HUES6 (cell line): ENCODE measurements at regions not wholly inside any gene's neighbourhood (a gene's known extent, or its start where the extent isn't known, plus 50 kb on each side); places are given as distances from the start of the nearest gene placed in this dataset.

Source experiments
- H3K27ac ChIP-seq: 2 replicates; pipeline ENCODE4 v1.7.0; 2013; ENCODE audit warnings: low read depth, mild to moderate bottlenecking, low read length, inconsistent platforms
- H3K27me3 ChIP-seq: 2 replicates; pipeline ENCODE4 v1.6.1; 2013; ENCODE audit warnings: low read length; ENCODE audit not compliant: control insufficient read depth, insufficient read depth
- H3K36me3 ChIP-seq: 2 replicates; pipeline ENCODE4 v1.6.1; 2013; ENCODE audit warnings: low read length; ENCODE audit not compliant: control insufficient read depth, insufficient read depth
- H3K4me1 ChIP-seq: 2 replicates; pipeline ENCODE4 v1.6.1; 2013; ENCODE audit warnings: low read length; ENCODE audit not compliant: control insufficient read depth, insufficient read depth
- H3K4me3 ChIP-seq: 2 replicates; pipeline ENCODE4 v1.5.1; 2013; ENCODE audit warnings: low read depth, low read length
- H3K9ac ChIP-seq: one replicate; pipeline ENCODE4 v1.6.1; 2013; ENCODE audit warnings: mild to moderate bottlenecking, low read length
- H3K9me3 ChIP-seq: 2 replicates; pipeline ENCODE4 v1.6.1; 2013; ENCODE audit warnings: low read depth, low read length; ENCODE audit not compliant: control insufficient read depth, insufficient read depth

DNA sequence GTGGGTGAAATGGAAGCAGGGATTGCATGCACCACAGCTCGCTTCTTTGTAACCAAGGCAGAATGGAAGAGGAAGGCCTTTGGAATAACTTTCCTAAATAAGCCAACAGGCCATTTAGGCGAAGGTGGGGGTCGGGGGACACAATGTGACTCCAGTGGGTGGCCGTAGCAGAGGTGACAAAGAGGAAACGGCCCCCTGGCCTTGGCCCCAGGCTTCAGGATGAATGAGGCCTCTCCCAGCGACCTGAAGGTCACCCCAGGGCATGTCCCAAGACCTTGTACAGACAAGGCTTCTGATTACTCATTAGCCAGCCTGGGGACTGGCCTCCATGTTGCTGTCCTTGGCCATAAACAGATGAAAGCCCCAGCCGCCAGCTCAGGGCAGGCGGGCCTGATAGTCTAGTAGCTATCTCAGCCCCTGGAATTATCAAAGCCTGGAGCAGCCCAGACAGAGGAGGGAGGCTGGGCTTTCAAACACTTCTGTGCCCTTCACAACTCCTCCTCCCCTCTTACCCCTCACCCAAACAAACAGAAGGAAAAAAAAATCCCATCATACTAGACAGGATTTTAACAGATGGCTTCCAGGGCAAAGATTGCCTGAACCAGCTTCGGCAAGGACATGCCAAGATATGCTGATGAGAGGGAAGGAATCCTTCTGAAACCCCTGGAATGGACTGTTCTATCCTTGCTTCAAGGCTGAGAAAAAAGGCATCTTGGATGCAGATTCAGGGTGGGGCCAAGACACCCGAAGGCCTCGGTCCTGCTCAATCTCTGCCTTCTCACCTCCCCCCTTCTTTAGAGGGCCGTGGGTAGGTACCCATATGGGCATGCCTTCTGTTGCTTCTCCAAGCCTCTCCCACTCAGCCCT lies 142.3 kb upstream of the PARP11 start:
- H3K36me3 ChIP-seq, result 0 out of 2 replicates have a peak, but pooled peaks cover 3% of the 10 kb centered on the region
- H3K27ac ChIP-seq, result peak overlapping the region; percentile 16; the same call in 1 of the 2 replicates
- no peaks in the 10 kb centered on the region for H3K9me3 ChIP-seq
- peaks cover 23% of the 10 kb centered on the region for H3K4me1 ChIP-seq
- H3K27me3 ChIP-seq, result peaks cover 3% of the 10 kb centered on the region; the same call in 1 of the 2 replicates
- no peak overlapping the region for H3K4me3 ChIP-seq
- no peak overlapping the region for H3K9ac ChIP-seq

DNA sequence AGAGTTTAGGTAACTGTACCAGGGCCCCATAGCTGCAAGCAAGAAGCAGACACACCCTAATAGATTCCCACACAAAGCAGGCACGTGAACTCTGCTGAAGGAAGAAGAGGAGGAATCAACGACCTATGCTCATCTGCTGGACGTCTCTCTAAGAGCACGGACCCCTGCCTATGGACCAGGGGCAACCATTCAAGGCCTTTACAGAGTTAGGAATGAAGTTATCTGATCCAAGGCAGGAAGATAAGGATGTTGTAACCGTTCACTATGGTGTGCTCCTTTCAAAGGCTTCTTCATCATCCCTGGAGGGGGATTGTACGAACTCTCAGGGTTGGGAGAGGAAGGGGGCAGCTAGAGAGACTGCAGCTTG lies 141.6 kb upstream of the PARP11 start:
- Histone ChIP-seq H3K4me1 (peaks cover 23% of the 10 kb centered on the region), H3K9me3 (no peaks in the 10 kb centered on the region), H3K27ac (peak overlapping the region; percentile 16; the same call in 1 of the 2 replicates), H3K27me3 (peaks cover 3% of the 10 kb centered on the region; the same call in 1 of the 2 replicates), H3K9ac (no peak overlapping the region), H3K4me3 (no peak overlapping the region), H3K36me3 (0 out of 2 replicates have a peak, but pooled peaks cover 3% of the 10 kb centered on the region)

DNA sequence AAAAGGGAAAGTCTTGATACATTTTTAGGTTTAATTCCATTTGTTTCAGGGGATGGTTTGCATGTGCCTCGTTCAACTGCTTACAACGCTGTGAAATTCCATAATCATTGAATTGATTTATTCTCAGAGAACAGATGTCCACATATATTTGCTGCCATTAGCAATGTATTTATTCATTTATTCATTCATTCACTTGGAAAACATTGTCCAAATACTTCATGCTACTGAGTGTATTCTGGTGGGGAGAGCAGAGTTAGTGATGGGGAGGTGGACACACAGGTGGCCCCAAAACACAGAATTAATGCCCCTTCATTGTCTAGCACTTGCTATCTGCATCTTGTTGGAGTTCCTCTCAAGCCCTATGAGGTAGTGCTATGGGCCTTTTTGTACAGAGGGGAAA lies 141.2 kb upstream of the PARP11 start:
- Histone ChIP-seq H3K4me3 (no peak overlapping the region), H3K4me1 (peaks cover 23% of the 10 kb centered on the region), H3K9me3 (no peaks in the 10 kb centered on the region), H3K9ac (no peak overlapping the region), H3K27me3 (peaks cover 3% of the 10 kb centered on the region; the same call in 1 of the 2 replicates), H3K36me3 (0 out of 2 replicates have a peak, but pooled peaks cover 3% of the 10 kb centered on the region), H3K27ac (no peak overlapping the region)

DNA sequence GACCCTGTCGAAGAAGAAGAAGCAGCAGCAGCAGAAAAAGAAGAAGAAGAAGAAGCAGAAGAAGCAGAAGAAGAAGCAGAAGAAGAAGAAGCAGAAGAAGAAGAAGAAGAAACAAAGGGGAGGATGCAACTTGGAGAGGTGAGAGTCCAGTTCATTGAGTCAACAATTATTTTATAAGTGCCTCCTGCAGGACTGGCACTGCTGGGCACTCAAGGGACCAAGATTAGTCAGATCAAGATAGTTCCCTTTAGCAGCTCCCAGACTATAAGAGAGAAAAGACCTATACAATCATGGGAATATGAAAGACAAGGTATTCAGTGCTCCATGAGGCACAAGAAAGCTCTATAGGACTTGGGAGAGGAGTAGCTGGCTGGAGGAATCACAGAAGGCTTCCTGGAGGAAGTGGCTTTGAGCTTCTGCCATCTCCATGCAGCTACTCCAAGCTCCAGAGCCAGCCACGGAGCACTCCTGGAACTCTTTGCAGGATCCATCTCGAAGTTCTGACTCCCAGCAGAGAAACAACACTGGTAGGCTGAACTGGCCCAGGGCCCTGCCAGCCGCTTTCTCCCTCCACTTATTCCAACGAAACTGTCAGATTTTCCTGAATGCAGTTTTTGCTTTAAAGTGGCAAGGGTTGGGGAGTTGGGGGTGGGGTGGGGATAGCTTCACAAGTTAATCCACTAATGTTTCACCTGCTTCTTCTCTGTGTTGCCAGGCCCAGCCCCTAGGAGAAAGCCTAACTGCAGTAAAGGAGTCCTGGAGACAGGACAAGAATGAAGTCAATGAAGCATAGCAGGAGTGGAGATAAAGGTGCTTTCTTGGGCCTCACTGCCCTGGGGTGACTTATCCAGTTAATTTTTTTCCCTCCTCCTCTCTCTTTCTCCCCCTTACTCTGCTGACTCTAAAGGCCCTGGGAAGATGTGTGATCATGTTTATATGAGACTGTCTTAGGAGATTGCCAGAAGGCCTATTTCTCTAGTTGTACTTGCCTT lies 140.1 kb upstream of the PARP11 start:
- Histone ChIP-seq H3K9me3 (no peaks in the 10 kb centered on the region), H3K9ac (no peak overlapping the region), H3K27ac (no peak overlapping the region), H3K27me3 (peaks cover 3% of the 10 kb centered on the region; the same call in 1 of the 2 replicates), H3K4me1 (peaks cover 21% of the 10 kb centered on the region), H3K4me3 (no peak overlapping the region), H3K36me3 (0 out of 2 replicates have a peak, but pooled peaks cover 3% of the 10 kb centered on the region)

DNA sequence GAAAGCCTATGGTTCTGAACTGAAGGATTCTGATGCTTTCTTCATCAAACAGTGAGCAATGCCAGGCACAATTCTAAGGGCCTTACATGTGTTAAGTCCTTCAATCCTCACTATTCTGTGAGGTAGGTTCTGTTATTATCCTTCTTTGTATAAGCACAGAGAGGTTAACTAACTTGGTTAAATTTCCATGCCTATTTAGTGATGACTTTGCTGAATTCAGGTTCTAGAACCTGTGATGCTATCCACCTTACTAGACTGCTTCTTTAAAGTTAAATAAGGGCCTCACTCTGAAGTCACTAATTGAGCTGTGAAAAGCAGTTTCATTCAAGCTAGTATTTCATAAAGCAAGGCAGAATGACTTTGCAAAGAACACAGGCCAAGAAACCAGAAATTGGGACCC lies 138.9 kb upstream of the PARP11 start:
- H3K36me3 ChIP-seq, result no peaks in the 10 kb centered on the region
- H3K27me3 ChIP-seq, result no peaks in the 10 kb centered on the region
- H3K4me1 ChIP-seq, result peaks cover 17% of the 10 kb centered on the region; the same call in 1 of the 2 replicates
- H3K9me3 ChIP-seq, result no peaks in the 10 kb centered on the region
- H3K9ac ChIP-seq, result no peak overlapping the region
- H3K4me3 ChIP-seq, result no peak overlapping the region
- no peak overlapping the region for H3K27ac ChIP-seq

DNA sequence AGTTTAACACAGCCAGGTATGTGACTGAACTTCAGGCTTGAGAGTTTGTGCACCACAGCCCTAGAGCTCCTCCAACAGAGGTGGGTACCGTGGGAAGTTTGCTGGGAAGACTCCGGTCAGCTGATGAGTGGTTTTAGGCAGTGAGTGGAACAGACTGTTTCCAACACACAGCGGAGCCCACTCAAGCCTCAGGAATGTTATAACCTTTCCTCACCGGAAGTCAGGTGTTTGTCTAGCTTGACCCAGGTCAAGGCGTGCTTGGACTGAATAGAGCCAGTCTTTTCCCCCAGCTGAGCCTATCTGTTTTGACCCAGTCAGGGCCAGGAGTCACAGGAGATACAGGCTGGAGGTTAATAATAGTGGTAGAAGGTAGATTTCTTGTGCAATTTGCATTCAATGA lies 138.4 kb upstream of the PARP11 start:
- Histone ChIP-seq H3K4me1 (peaks cover 18% of the 10 kb centered on the region; the same call in 1 of the 2 replicates), H3K27ac (no peak overlapping the region), H3K9me3 (no peaks in the 10 kb centered on the region), H3K27me3 (no peaks in the 10 kb centered on the region), H3K9ac (no peak overlapping the region), H3K4me3 (no peak overlapping the region), H3K36me3 (no peaks in the 10 kb centered on the region)

DNA sequence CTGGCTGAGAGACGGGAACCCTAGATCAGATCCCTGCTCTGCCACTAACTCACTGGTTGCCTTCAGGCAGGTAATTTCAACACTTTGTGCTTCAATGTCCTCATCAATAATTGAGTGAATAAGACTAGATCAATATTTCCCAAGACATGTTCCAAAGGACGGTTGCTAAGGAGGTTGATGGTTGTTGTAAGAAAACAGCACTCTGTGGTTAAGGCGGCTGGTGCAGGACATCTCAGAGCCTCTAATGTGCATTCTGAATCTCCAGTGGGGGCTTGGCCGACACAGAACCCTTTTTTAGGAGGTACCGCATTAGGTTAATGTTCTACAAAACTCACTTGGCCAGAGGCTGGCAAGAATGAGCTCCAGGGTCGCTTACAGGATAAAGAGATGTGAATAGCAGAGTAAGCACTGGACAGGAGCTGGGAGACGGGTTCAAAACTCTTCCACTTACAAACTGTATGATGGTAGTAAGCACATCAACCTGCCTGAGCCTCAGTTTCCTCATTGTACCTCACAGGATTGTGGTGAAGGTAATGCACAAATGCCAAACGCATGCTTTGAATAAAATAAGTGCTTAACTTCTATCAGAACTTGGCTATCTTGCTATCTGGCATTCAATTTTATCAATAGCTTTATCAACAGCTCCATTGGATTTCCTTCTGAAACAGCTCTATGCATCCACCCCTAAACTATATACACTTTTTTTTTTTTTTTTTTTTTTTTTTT lies 136.9 kb upstream of the PARP11 start:
- no peak overlapping the region for H3K27ac ChIP-seq

DNA sequence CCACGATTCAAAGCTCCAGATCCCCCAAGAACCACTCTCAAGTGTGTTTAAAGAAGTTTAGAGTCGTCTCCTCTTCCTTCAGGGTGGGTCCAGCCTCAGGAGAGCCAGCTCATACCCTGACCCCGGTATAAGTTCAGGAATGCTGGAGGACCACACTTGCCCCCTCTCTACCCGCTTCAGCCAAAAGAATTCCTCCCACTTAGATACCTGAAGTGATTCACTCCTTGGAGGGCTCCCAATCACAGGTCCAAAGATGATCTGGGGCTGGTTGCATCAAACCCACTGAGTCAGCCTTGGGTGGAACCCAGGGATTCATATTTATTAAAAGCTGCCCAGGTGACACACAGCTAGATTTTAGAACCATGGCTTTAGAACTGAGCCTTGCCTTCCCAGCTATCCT lies 133.5 kb upstream of the PARP11 start:
- H3K4me3 ChIP-seq, result no peak overlapping the region
- H3K27ac ChIP-seq, result no peak overlapping the region
- H3K9ac ChIP-seq, result no peak overlapping the region
- 0 out of 2 replicates have a peak, but pooled peaks cover 3% of the 10 kb centered on the region for H3K4me1 ChIP-seq
- H3K36me3 ChIP-seq, result no peaks in the 10 kb centered on the region
- no peaks in the 10 kb centered on the region for H3K27me3 ChIP-seq
- H3K9me3 ChIP-seq, result 0 out of 2 replicates have a peak, but pooled peaks cover 2% of the 10 kb centered on the region

More for the DNA sequence above, 136.9 kb upstream of the PARP11 start:
- no peak overlapping the region for H3K4me3 ChIP-seq
- H3K9me3 ChIP-seq, result no peaks in the 10 kb centered on the region
- H3K9ac ChIP-seq, result no peak overlapping the region
- H3K27me3 ChIP-seq, result no peaks in the 10 kb centered on the region
- H3K4me1 ChIP-seq, result peaks cover 9% of the 10 kb centered on the region; the same call in 1 of the 2 replicates
- H3K36me3 ChIP-seq, result no peaks in the 10 kb centered on the region

DNA sequence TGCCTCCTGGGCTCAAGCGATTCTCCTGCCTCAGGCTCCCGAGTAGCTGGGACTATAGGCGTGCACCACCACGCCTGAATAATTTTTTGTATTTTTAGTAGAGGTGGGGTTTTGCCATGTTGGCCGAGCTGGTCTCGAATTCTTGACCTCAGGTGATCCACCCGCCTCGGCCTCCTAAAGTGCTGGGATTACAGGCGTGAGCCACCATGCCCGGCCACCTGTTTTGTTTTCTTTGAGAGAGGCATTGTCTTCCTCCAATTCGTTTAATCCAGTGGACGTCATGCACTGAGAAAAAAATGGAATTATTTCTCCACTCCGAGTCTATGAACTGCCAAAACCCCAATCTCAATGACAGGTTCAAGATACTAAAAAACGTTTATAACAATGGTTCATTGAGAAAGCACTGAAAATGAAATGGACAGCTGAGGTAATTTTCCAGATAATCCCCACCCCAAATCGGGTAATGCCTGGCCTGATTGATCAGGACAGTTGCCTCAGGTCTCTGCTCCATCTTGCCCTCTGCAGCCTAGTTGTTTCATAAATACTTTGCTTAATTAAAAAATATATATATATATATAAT lies 132.7 kb upstream of the PARP11 start:
- Histone ChIP-seq H3K4me1 (0 out of 2 replicates have a peak, but pooled peaks cover 3% of the 10 kb centered on the region), H3K4me3 (no peak overlapping the region), H3K27me3 (no peaks in the 10 kb centered on the region), H3K9ac (no peak overlapping the region), H3K27ac (no peak overlapping the region), H3K36me3 (no peaks in the 10 kb centered on the region), H3K9me3 (peaks cover 6% of the 10 kb centered on the region; the same call in 1 of the 2 replicates)

DNA sequence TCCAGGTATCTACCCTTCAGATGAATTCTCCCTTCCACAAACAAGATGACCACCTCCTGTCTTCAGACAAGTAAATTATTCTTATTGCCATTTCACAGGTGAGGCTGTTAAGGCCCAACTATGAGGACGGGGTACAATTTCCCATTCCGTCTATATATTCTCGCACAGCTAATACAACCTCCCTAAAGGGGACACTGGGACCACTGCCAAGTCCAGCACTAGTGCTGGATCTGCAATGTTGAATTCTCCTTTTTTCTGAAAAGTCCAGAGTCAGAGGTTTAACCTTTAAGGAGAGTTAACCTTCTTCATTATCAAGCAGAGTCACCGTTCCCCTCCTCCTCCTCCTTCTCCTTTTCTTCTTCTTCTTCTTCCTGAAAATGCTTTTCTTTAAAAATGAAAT lies 130.4 kb upstream of the PARP11 start:
- Histone ChIP-seq H3K36me3 (no peaks in the 10 kb centered on the region; the same call in 1 of the 2 replicates), H3K27ac (no peak overlapping the region), H3K4me1 (peaks cover 11% of the 10 kb centered on the region; the same call in 1 of the 2 replicates), H3K9ac (no peak overlapping the region), H3K27me3 (no peaks in the 10 kb centered on the region), H3K4me3 (no peak overlapping the region), H3K9me3 (peaks cover 15% of the 10 kb centered on the region)
